Body of pancreas (tissue), 4 donors: ENCODE measurements at regions not wholly inside any gene's neighbourhood (a gene's known extent, or its start where the extent isn't known, plus 50 kb on each side); places are given as distances from the start of the nearest gene placed in this dataset.
"Not testable (repeated sequence)": the region's sequence is repeated elsewhere in the genome, so short reads cannot be mapped to it uniquely, and the experiment has no call there.

ENCODE experiments used
- CTCF ChIP-seq, 7 experiments: fragments of 450-650 bp in 4 of 7; fragments of 200-600 bp in 3 of 7; sonication (generic) in 3 of 7; IDR thresholded peaks; one replicate each; pipeline ENCODE4 v1.5.1; 2016 to 2019; ENCODE audit warnings: antibody characterized with exemption in 7 of 7
- POLR2A ChIP-seq, 3 donors: fragments of 450-650 bp; IDR thresholded peaks; one replicate each; pipeline ENCODE4 v1.6.1; 2016; ENCODE audit warnings: antibody characterized with exemption in 3 of 3, mild to moderate bottlenecking in 2 of 3

- TF ChIP-seq CTCF, POLR2A (IDR thresholded peaks at IDR 0.05): not testable (repeated sequence)
These were observed 246.2 kb upstream of the THUMPD2 start for GRCh38 chr2:40025276-40025675.
